ENCODE measurements at regions not wholly inside any gene's neighbourhood (a gene's known extent, or its start where the extent isn't known, plus 50 kb on each side); places are given as distances from the start of the nearest gene placed in this dataset.

- Histone ChIP-seq H3K9ac (ENCODE audit: low read length) (no peak overlapping the region), H3K9me3 (ENCODE audit: low read length) (no peaks in the 10 kb centered on the region), H3K27me3 (ENCODE audit: insufficient read depth, low read length) (0 out of 2 replicates have a peak, but pooled peaks cover 6% of the 10 kb centered on the region), H3K79me2 (ENCODE audit: insufficient read depth, low read length) (no peaks in the 10 kb centered on the region), H3K4me1 (ENCODE audit: insufficient read depth, low read length, severe bottlenecking) (no peaks in the 10 kb centered on the region), H2AFZ (ENCODE audit: low read length) (no peak overlapping the region), H3F3A (ENCODE audit: insufficient read depth, low read length) (no peaks in the 10 kb centered on the region), H3K9me2 (ENCODE audit: low read depth, low read length) (no peaks in the 10 kb centered on the region), H3K4me3 (ENCODE audit: low read depth, low read length, poor library complexity, severe bottlenecking) (no peak overlapping the region), H3K36me3 (ENCODE audit: insufficient read depth, low read length) (no peaks in the 10 kb centered on the region), H4K20me1 (ENCODE audit: insufficient read depth, low read length) (no peaks in the 10 kb centered on the region), H3K27ac (ENCODE audit: low read depth, low read length, poor library complexity, severe bottlenecking) (no peak overlapping the region), H3K4me2 (ENCODE audit: low read length) (no peak overlapping the region)
- TF ChIP-seq CTCF (IDR thresholded peaks at IDR 0.05; ENCODE audit: low read length): no peak
- TF ChIP-seq EZH2 (IDR thresholded peaks at IDR 0.05; ENCODE audit: borderline replicate concordance, low read length): no peak
Measured at GRCh38 chr12:24404086-24404815, 454.8 kb upstream of the SOX5 start.

GRCh38 chr12:24400533-24400932 is 451.1 kb upstream of the SOX5 start:
- Histone ChIP-seq H2AFZ (ENCODE audit: low read length) (no peak overlapping the region), H3K9me2 (ENCODE audit: low read depth, low read length) (no peaks in the 10 kb centered on the region), H3K4me2 (ENCODE audit: low read length) (no peak overlapping the region), H3K27me3 (ENCODE audit: insufficient read depth, low read length) (peaks cover under 1% of the 10 kb centered on the region; the same call in 1 of the 2 replicates), H3K4me3 (ENCODE audit: low read depth, low read length, poor library complexity, severe bottlenecking) (no peak overlapping the region), H3K9ac (ENCODE audit: low read length) (no peak overlapping the region), H4K20me1 (ENCODE audit: insufficient read depth, low read length) (no peaks in the 10 kb centered on the region), H3K79me2 (ENCODE audit: insufficient read depth, low read length) (no peaks in the 10 kb centered on the region), H3K9me3 (ENCODE audit: low read length) (no peaks in the 10 kb centered on the region), H3K4me1 (ENCODE audit: insufficient read depth, low read length, severe bottlenecking) (no peaks in the 10 kb centered on the region), H3F3A (ENCODE audit: insufficient read depth, low read length) (no peaks in the 10 kb centered on the region), H3K27ac (ENCODE audit: low read depth, low read length, poor library complexity, severe bottlenecking) (no peak overlapping the region), H3K36me3 (ENCODE audit: insufficient read depth, low read length) (no peaks in the 10 kb centered on the region)
- TF ChIP-seq CTCF (IDR thresholded peaks at IDR 0.05; ENCODE audit: low read length) (no peak), EZH2 (IDR thresholded peaks at IDR 0.05; ENCODE audit: borderline replicate concordance, low read length) (no peak)

GRCh38 chr12:24398605-24399004 is 449.1 kb upstream of the SOX5 start:
- no peaks in the 10 kb centered on the region for H3K9me2 ChIP-seq (ENCODE audit: low read depth, low read length)
- H3K4me3 ChIP-seq (ENCODE audit: low read depth, low read length, poor library complexity, severe bottlenecking): no peak overlapping the region
- no peaks in the 10 kb centered on the region for H3K36me3 ChIP-seq (ENCODE audit: insufficient read depth, low read length)
- H2AFZ ChIP-seq (ENCODE audit: low read length): no peak overlapping the region
- H4K20me1 ChIP-seq (ENCODE audit: insufficient read depth, low read length): no peaks in the 10 kb centered on the region
- H3K79me2 ChIP-seq (ENCODE audit: insufficient read depth, low read length): no peaks in the 10 kb centered on the region
- no peaks in the 10 kb centered on the region for H3F3A ChIP-seq (ENCODE audit: insufficient read depth, low read length)
- no peaks in the 10 kb centered on the region for H3K4me1 ChIP-seq (ENCODE audit: insufficient read depth, low read length, severe bottlenecking)
- H3K9me3 ChIP-seq (ENCODE audit: low read length): no peaks in the 10 kb centered on the region
- H3K9ac ChIP-seq (ENCODE audit: low read length): no peak overlapping the region
- H3K4me2 ChIP-seq (ENCODE audit: low read length): no peak overlapping the region
- no peaks in the 10 kb centered on the region; the same call in 1 of the 2 replicates for H3K27me3 ChIP-seq (ENCODE audit: insufficient read depth, low read length)
- no peak overlapping the region for H3K27ac ChIP-seq (ENCODE audit: low read depth, low read length, poor library complexity, severe bottlenecking)
- no peak for TF ChIP-seq CTCF (IDR thresholded peaks at IDR 0.05; ENCODE audit: low read length)
- no peak for TF ChIP-seq EZH2 (IDR thresholded peaks at IDR 0.05; ENCODE audit: borderline replicate concordance, low read length)
